ENCODE measurements at regions not wholly inside any gene's neighbourhood (a gene's known extent, or its start where the extent isn't known, plus 50 kb on each side); places are given as distances from the start of the nearest gene placed in this dataset.

GRCh38 chr7:85392789-85393188 lies 205.9 kb upstream of the SEMA3D start:
- H3K36me3 ChIP-seq: no peaks in the 10 kb centered on the region
- WGBS, 5 donors: 55 to 81% (median 72%) methylated on average over 1 of the region's 1 CpG
- intact Hi-C loops (cut with DNase I; ENCODE audit: low total_unique reads): no loop called here
- peaks cover 0 to 9% (median 0%) of the 10 kb centered on the region in 8 donors for H3K9me3 ChIP-seq
- no peak for DNase-seq
- H3K4me1 ChIP-seq: no peaks in the 10 kb centered on the region
- no peaks in the 10 kb centered on the region for H3K27me3 ChIP-seq (replicated peaks in 1 of 7)
- no peak for TF ChIP-seq CTCF (IDR thresholded peaks at IDR 0.05 in 8 of 11, conservative IDR thresholded peaks at IDR 0.05 in 3 of 11)
- TF ChIP-seq POLR2AphosphoS5 (IDR thresholded peaks at IDR 0.05): no peak
- TF ChIP-seq POLR2A (IDR thresholded peaks at IDR 0.05): no peak
- H3K27ac ChIP-seq: no peak overlapping the region
- H3K4me3 ChIP-seq: no peak overlapping the region

- WGBS, 5 donors: 51 to 67% (median 65%) methylated on average over 4 of the region's 4 CpGs
- no peak for DNase-seq
- Histone ChIP-seq H3K4me1 (no peaks in the 10 kb centered on the region), H3K36me3 (no peaks in the 10 kb centered on the region), H3K4me3 (no peak overlapping the region), H3K27me3 (replicated peaks in 1 of 7) (no peaks in the 10 kb centered on the region), H3K27ac (no peak overlapping the region), H3K9me3 (peaks cover 0 to 9% (median 0%) of the 10 kb centered on the region in 8 donors)
- TF ChIP-seq CTCF (IDR thresholded peaks at IDR 0.05 in 8 of 11, conservative IDR thresholded peaks at IDR 0.05 in 3 of 11): no peak
- TF ChIP-seq POLR2A (IDR thresholded peaks at IDR 0.05): no peak
- TF ChIP-seq POLR2AphosphoS5 (IDR thresholded peaks at IDR 0.05): no peak
- intact Hi-C loops (cut with DNase I; ENCODE audit: low total_unique reads): no loop called here
Observed at GRCh38 chr7:85392326-85392725, 205.5 kb upstream of the SEMA3D start.

DNA sequence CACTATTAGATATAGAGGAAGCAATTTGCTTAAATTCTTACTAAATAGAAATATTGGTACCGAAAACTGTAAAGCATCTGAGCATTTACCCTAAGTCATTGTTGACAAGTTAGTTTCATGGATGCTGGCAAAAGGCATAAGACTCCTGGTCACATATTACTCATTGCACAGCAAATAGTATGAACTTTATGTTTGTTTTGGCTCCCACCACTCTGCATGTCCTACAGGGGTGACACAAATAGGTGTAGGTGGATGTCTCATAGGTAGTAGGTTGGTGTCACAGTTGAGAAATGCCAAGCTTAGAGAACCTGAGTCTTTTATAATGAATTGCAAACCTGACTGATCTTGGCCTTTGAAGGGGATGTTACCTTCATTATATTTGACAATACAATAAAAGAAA lies 199.6 kb upstream of the SEMA3D start:
- H3K27ac ChIP-seq: no peak overlapping the region
- intact Hi-C loops (cut with DNase I; ENCODE audit: low total_unique reads): no loop called here
- DNase-seq: no peak
- H3K4me3 ChIP-seq: no peak overlapping the region
- TF ChIP-seq CTCF (IDR thresholded peaks at IDR 0.05 in 8 of 11, conservative IDR thresholded peaks at IDR 0.05 in 3 of 11) (no peak), POLR2A (IDR thresholded peaks at IDR 0.05) (no peak), POLR2AphosphoS5 (IDR thresholded peaks at IDR 0.05) (no peak)
- no peaks in the 10 kb centered on the region for H3K4me1 ChIP-seq
- WGBS, 5 donors: 79 to 94% (median 88%) methylated on average over 1 of the region's 1 CpG
- no peaks in the 10 kb centered on the region for H3K9me3 ChIP-seq
- no peaks in the 10 kb centered on the region for H3K27me3 ChIP-seq (replicated peaks in 1 of 7)
- no peaks in the 10 kb centered on the region for H3K36me3 ChIP-seq

GRCh38 chr7:85384392-85384791 lies 197.5 kb upstream of the SEMA3D start:
- Histone ChIP-seq H3K36me3 (no peaks in the 10 kb centered on the region), H3K4me1 (no peaks in the 10 kb centered on the region), H3K27me3 (replicated peaks in 1 of 7) (no peaks in the 10 kb centered on the region), H3K27ac (no peak overlapping the region), H3K4me3 (no peak overlapping the region), H3K9me3 (peaks cover 0 to 2% (median 0%) of the 10 kb centered on the region in 8 donors)
- TF ChIP-seq CTCF (IDR thresholded peaks at IDR 0.05 in 8 of 11, conservative IDR thresholded peaks at IDR 0.05 in 3 of 11) (no peak), POLR2A (IDR thresholded peaks at IDR 0.05) (no peak), POLR2AphosphoS5 (IDR thresholded peaks at IDR 0.05) (no peak)
- no peak for DNase-seq
- WGBS, 5 donors: 65 to 85% (median 76%) methylated on average over 2 of the region's 2 CpGs
- intact Hi-C loops (cut with DNase I; ENCODE audit: low total_unique reads): no loop called here

Data from spleen (tissue), 11 donors.